ENCODE measurements at regions not wholly inside any gene's neighbourhood (a gene's known extent, or its start where the extent isn't known, plus 50 kb on each side); places are given as distances from the start of the nearest gene placed in this dataset.

- TF ChIP-seq CTCF (conservative IDR thresholded peaks at IDR 0.05; ENCODE audit: low read depth, low read length): no peak
Observed at GRCh38 chr7:82567841-82568240, 124.3 kb upstream of the CACNA2D1 start.

GRCh38 chr7:82567356-82567755, 123.8 kb upstream of the CACNA2D1 start:
- DNase-seq (ENCODE audit: low read depth): no peak
- no peak for TF ChIP-seq CTCF (conservative IDR thresholded peaks at IDR 0.05; ENCODE audit: low read depth, low read length)
- H3K4me3 ChIP-seq (ENCODE audit: low read length): no peak overlapping the region

More at GRCh38 chr7:82567841-82568240, 124.3 kb upstream of the CACNA2D1 start:
- no peak overlapping the region for H3K4me3 ChIP-seq (ENCODE audit: low read length)
- no peak for DNase-seq (ENCODE audit: low read depth)

GRCh38 chr7:82566752-82567151, 123.2 kb upstream of the CACNA2D1 start:
- no peak for DNase-seq (ENCODE audit: low read depth)
- TF ChIP-seq CTCF (conservative IDR thresholded peaks at IDR 0.05; ENCODE audit: low read depth, low read length): no peak
- H3K4me3 ChIP-seq (ENCODE audit: low read length): no peak overlapping the region

- TF ChIP-seq CTCF (conservative IDR thresholded peaks at IDR 0.05; ENCODE audit: low read depth, low read length): no peak
- H3K4me3 ChIP-seq (ENCODE audit: low read length): no peak overlapping the region
- DNase-seq (ENCODE audit: low read depth): peak; percentile 75
Observed at GRCh38 chr7:82562716-82563404, 119.3 kb upstream of the CACNA2D1 start.

- no peak for TF ChIP-seq CTCF (conservative IDR thresholded peaks at IDR 0.05; ENCODE audit: low read depth, low read length)
- no peak for DNase-seq (ENCODE audit: low read depth)
- no peak overlapping the region for H3K4me3 ChIP-seq (ENCODE audit: low read length)
Observed at GRCh38 chr7:82559193-82559805, 115.7 kb upstream of the CACNA2D1 start.

GRCh38 chr7:82549616-82550285, 106.2 kb upstream of the CACNA2D1 start:
- no peak for TF ChIP-seq CTCF (conservative IDR thresholded peaks at IDR 0.05; ENCODE audit: low read depth, low read length)
- no peak for DNase-seq (ENCODE audit: low read depth)
- H3K4me3 ChIP-seq (ENCODE audit: low read length): no peak overlapping the region
